ENCODE measurements at regions not wholly inside any gene's neighbourhood (a gene's known extent, or its start where the extent isn't known, plus 50 kb on each side); places are given as distances from the start of the nearest gene placed in this dataset.

GRCh38 chr1:194857413-194857812 lies 1671.0 kb upstream of the B3GALT2 start:
- no peak for TF ChIP-seq FOXP2 (optimal IDR thresholded peaks at IDR 0.05; ENCODE audit: borderline replicate concordance, extremely low read depth, extremely low read length, insufficient read depth)
- TF ChIP-seq POLR2AphosphoS5 (IDR thresholded peaks at IDR 0.05; ENCODE audit: low read depth, low read length), result no peak
